GM23338 (cell line): ENCODE measurements at regions not wholly inside any gene's neighbourhood (a gene's known extent, or its start where the extent isn't known, plus 50 kb on each side); places are given as distances from the start of the nearest gene placed in this dataset.

Experiments used
- ATAC-seq: fragments of 200-7000 bp; cut with Tn5 transposase; 3 replicates; pipeline ENCODE4 v1.9.1; 2020
- DNase-seq: peaks from one replicate; pipeline ENCODE4 v3.0.0-alpha.2; 2015; ENCODE audit warnings: low spot score
- H2AFZ ChIP-seq: fragments of 200-600 bp; sonication (generic); 2 replicates; pipeline ENCODE4 v1.8.0; 2016; ENCODE audit warnings: antibody characterized with exemption, mild to moderate bottlenecking, moderate library complexity
- H3F3A ChIP-seq: fragments of 200-600 bp; sonication (generic); replicated peaks from 2 replicates; pipeline ENCODE4 v1.8.0; 2017; ENCODE audit warnings: antibody characterized with exemption, mixed run types, low read depth
- H3K27ac ChIP-seq: fragments of 200-600 bp; sonication (generic); 2 replicates; pipeline ENCODE4 v1.6.1; 2016; ENCODE audit warnings: low read depth
- H3K27me3 ChIP-seq: fragments of 200-600 bp; sonication (generic); 2 replicates; pipeline ENCODE4 v1.8.0; 2016; ENCODE audit warnings: mild to moderate bottlenecking, mixed run types, moderate library complexity; ENCODE audit not compliant: insufficient read depth
- H3K36me3 ChIP-seq: fragments of 200-600 bp; sonication (generic); 2 replicates; pipeline ENCODE4 v1.8.0; 2016; ENCODE audit warnings: mild to moderate bottlenecking; ENCODE audit not compliant: insufficient read depth
- H3K4me1 ChIP-seq: fragments of 200-600 bp; sonication (generic); 2 replicates; pipeline ENCODE4 v1.8.0; 2016; ENCODE audit warnings: mild to moderate bottlenecking, moderate library complexity; ENCODE audit not compliant: insufficient read depth
- H3K4me2 ChIP-seq: fragments of 200-600 bp; sonication (generic); 2 replicates; pipeline ENCODE4 v1.7.1; 2017; ENCODE audit warnings: mixed run types
- H3K4me3 ChIP-seq: fragments of 200-600 bp; sonication (generic); 2 replicates; pipeline ENCODE4 v1.6.1; 2016; ENCODE audit warnings: mixed run types
- H3K79me2 ChIP-seq: fragments of 200-600 bp; sonication (generic); replicated peaks from 2 replicates; pipeline ENCODE4 v1.8.0; 2017; ENCODE audit warnings: mild to moderate bottlenecking; ENCODE audit not compliant: insufficient read depth
- H3K9me2 ChIP-seq: fragments of 200-600 bp; sonication (generic); 2 replicates; pipeline ENCODE4 v1.8.0; 2017; ENCODE audit not compliant: insufficient read depth
- H4K20me1 ChIP-seq: fragments of 200-600 bp; sonication (generic); replicated peaks from 2 replicates; pipeline ENCODE4 v1.8.0; 2017; ENCODE audit warnings: mild to moderate bottlenecking; ENCODE audit not compliant: insufficient read depth
- H3K27ac Mint-ChIP-seq: 2 replicates; pipeline ENCODE4 v1.8.0; 2020; ENCODE audit warnings: inconsistent platforms, mild to moderate bottlenecking, moderate library complexity, mixed read lengths
- H3K27me3 Mint-ChIP-seq: 3 replicates; pipeline ENCODE4 v1.8.0; 2022; ENCODE audit warnings: low read depth, mild to moderate bottlenecking, moderate library complexity, mixed read lengths, inconsistent platforms; ENCODE audit not compliant: insufficient read depth, poor library complexity
- H3K36me3 Mint-ChIP-seq: 3 replicates; pipeline ENCODE4 v1.8.0; 2021; ENCODE audit warnings: low read depth, mild to moderate bottlenecking, inconsistent platforms, moderate library complexity, mixed read lengths
- H3K4me1 Mint-ChIP-seq: 3 replicates; pipeline ENCODE4 v1.8.0; 2020; ENCODE audit warnings: mild to moderate bottlenecking, inconsistent platforms, mixed read lengths
- H3K4me3 Mint-ChIP-seq: 3 replicates; pipeline ENCODE4 v1.8.0; 2021; ENCODE audit warnings: moderate library complexity, mild to moderate bottlenecking, inconsistent platforms, mixed read lengths
- H3K9me3 Mint-ChIP-seq: 3 replicates; pipeline ENCODE4 v1.8.0; 2020; ENCODE audit warnings: moderate library complexity, mild to moderate bottlenecking, inconsistent platforms, mixed read lengths
- CTCF ChIP-seq, 2 experiments: fragments of 200-600 bp in 1 of 2; sonication (generic) in 1 of 2; conservative IDR thresholded peaks; 2 replicates each; pipeline versions ENCODE4 v1.5.1 to v1.6.1; 2016 to 2017; ENCODE audit warnings: antibody characterized with exemption in 2 of 2, low read depth in 2 of 2, mild to moderate bottlenecking in 2 of 2, moderate library complexity in 1 of 2
- EZH2phosphoT487 ChIP-seq: fragments of 200-600 bp; sonication (generic); IDR thresholded peaks from one replicate; pipeline ENCODE4 v1.8.1; 2018; ENCODE audit warnings: antibody characterized with exemption; ENCODE audit not compliant: unreplicated experiment
- JUNB ChIP-seq: IDR thresholded peaks from one replicate; pipeline ENCODE4 v1.6.1; 2016; ENCODE audit warnings: antibody characterized with exemption; ENCODE audit not compliant: unreplicated experiment
- NANOG ChIP-seq: IDR thresholded peaks from 2 replicates; pipeline ENCODE4 v1.6.1; 2016; ENCODE audit warnings: antibody characterized with exemption, borderline replicate concordance
- POLR2AphosphoS5 ChIP-seq: IDR thresholded peaks from 2 replicates; pipeline ENCODE4 v1.6.1; 2016; ENCODE audit warnings: antibody characterized with exemption, low read depth
- REST ChIP-seq: IDR thresholded peaks from one replicate; pipeline ENCODE4 v1.6.1; 2018; ENCODE audit warnings: antibody characterized with exemption; ENCODE audit not compliant: unreplicated experiment
- STAT1 ChIP-seq: IDR thresholded peaks from one replicate; pipeline ENCODE4 v1.6.1; 2016; ENCODE audit warnings: antibody characterized with exemption; ENCODE audit not compliant: unreplicated experiment
- ZNF114 ChIP-seq: fragments of 250-450 bp; sonication (Bioruptor Pico); IDR thresholded peaks from 2 replicates; pipeline ENCODE4 v1.5.0; 2020; ENCODE audit warnings: mild to moderate bottlenecking, moderate library complexity
- ZNF331 ChIP-seq: fragments of 250-450 bp; sonication (Bioruptor Pico); IDR thresholded peaks from 2 replicates; pipeline ENCODE4 v1.5.0; 2020; ENCODE audit warnings: low read depth, mild to moderate bottlenecking, moderate library complexity

GRCh38 chr18:60686142-60686541 is 313.6 kb upstream of the MC4R start:
- Histone ChIP-seq H3K27me3 (no peaks in the 10 kb centered on the region), H3F3A (no peaks in the 10 kb centered on the region), H3K4me2 (no peak overlapping the region), H2AFZ (no peak overlapping the region), H3K79me2 (no peaks in the 10 kb centered on the region), H4K20me1 (no peaks in the 10 kb centered on the region), H3K4me1 (no peaks in the 10 kb centered on the region), H3K36me3 (no peaks in the 10 kb centered on the region), H3K4me3 (no peak overlapping the region), H3K9me2 (no peaks in the 10 kb centered on the region), H3K27ac (no peak overlapping the region)
- TF ChIP-seq STAT1 (no peak), REST (peak; percentile 43)
- H3K27me3 Mint-ChIP-seq, result peaks cover 2% of the 10 kb centered on the region
- H3K4me3 Mint-ChIP-seq, result no peak overlapping the region
- DNase-seq (no peak), ATAC-seq (no peak)
- H3K4me1 Mint-ChIP-seq, result peaks cover 5% of the 10 kb centered on the region; the same call in 2 of the 3 replicates
- no peaks in the 10 kb centered on the region for H3K36me3 Mint-ChIP-seq
- H3K27ac Mint-ChIP-seq, result no peak overlapping the region
- no peaks in the 10 kb centered on the region; the same call in 2 of the 3 replicates for H3K9me3 Mint-ChIP-seq

GRCh38 chr18:60691061-60691460 is 318.5 kb upstream of the MC4R start:
- Mint-ChIP-seq H3K9me3 (no peaks in the 10 kb centered on the region), H3K36me3 (no peaks in the 10 kb centered on the region), H3K27ac (no peak overlapping the region), H3K27me3 (no peaks in the 10 kb centered on the region), H3K4me1 (no peaks in the 10 kb centered on the region), H3K4me3 (no peak overlapping the region)
- TF ChIP-seq JUNB (no peak), REST (no peak), EZH2phosphoT487 (no peak), ZNF114 (CRISPR knock-in tag) (no peak), STAT1 (no peak), NANOG (no peak), POLR2AphosphoS5 (no peak), CTCF (conservative IDR thresholded peaks at IDR 0.05; ENCODE audit: low read depth in 2 of 2) (no peak), ZNF331 (no peak)
- Histone ChIP-seq H3K27ac (no peak overlapping the region), H3K36me3 (no peaks in the 10 kb centered on the region), H4K20me1 (no peaks in the 10 kb centered on the region), H3K4me2 (no peak overlapping the region), H3F3A (no peaks in the 10 kb centered on the region), H3K4me1 (no peaks in the 10 kb centered on the region), H3K4me3 (no peak overlapping the region), H2AFZ (no peak overlapping the region), H3K9me2 (no peaks in the 10 kb centered on the region), H3K27me3 (no peaks in the 10 kb centered on the region), H3K79me2 (no peaks in the 10 kb centered on the region)
- no peak for ATAC-seq
- no peak for DNase-seq
